ENCODE measurements at regions not wholly inside any gene's neighbourhood (a gene's known extent, or its start where the extent isn't known, plus 50 kb on each side); places are given as distances from the start of the nearest gene placed in this dataset.

- TF ChIP-seq EP300 (IDR thresholded peaks at IDR 0.05) (no peak), CTCF (IDR thresholded peaks at IDR 0.05) (no peak)
- peak; percentile 46 to 75 for DNase-seq
- no peaks in the 10 kb centered on the region for H3K9me3 ChIP-seq
- 55 to 72% (median 58%) methylated on average over 4 of the region's 4 CpGs for WGBS, 5 donors
- H3K27ac ChIP-seq: peak overlapping the region; percentile 55 to 86 (median 70)
- no peak overlapping the region for H3K4me3 ChIP-seq
- H3K36me3 ChIP-seq: no peaks in the 10 kb centered on the region
- H3K27me3 ChIP-seq: no peaks in the 10 kb centered on the region
- intact Hi-C loops (cut with DNase I; ENCODE audit: low total_unique reads): no loop called here
- peaks cover 0 to 20% (median 13%) of the 10 kb centered on the region in 4 donors for H3K4me1 ChIP-seq
Measured at GRCh38 chr5:67963789-67964519, 251.6 kb upstream of the PIK3R1 start.

- Histone ChIP-seq H3K4me3 (no peak overlapping the region), H3K27me3 (no peaks in the 10 kb centered on the region), H3K4me1 (peaks cover 0 to 23% (median 12%) of the 10 kb centered on the region in 4 donors), H3K9me3 (no peaks in the 10 kb centered on the region), H3K36me3 (no peaks in the 10 kb centered on the region), H3K27ac (no peak overlapping the region)
- no peak for TF ChIP-seq CTCF (IDR thresholded peaks at IDR 0.05)
- TF ChIP-seq POLR2A (IDR thresholded peaks at IDR 0.05): no peak
- no peak for TF ChIP-seq EP300 (IDR thresholded peaks at IDR 0.05)
- no peak for TF ChIP-seq POLR2AphosphoS5 (IDR thresholded peaks at IDR 0.05)
- intact Hi-C loops (cut with DNase I; ENCODE audit: low total_unique reads): no loop called here
- DNase-seq: no peak
- WGBS, 5 donors: 50 to 87% (median 58%) methylated on average over 2 of the region's 2 CpGs
Measured at GRCh38 chr5:67960939-67961338, 254.6 kb upstream of the PIK3R1 start.

GRCh38 chr5:67957374-67957773 is 258.2 kb upstream of the PIK3R1 start:
- H3K9me3 ChIP-seq: no peaks in the 10 kb centered on the region
- DNase-seq: peak in 1 of 2 donors; percentile 29
- no peak overlapping the region for H3K27ac ChIP-seq
- TF ChIP-seq POLR2A (IDR thresholded peaks at IDR 0.05) (no peak), POLR2AphosphoS5 (IDR thresholded peaks at IDR 0.05) (no peak), CTCF (IDR thresholded peaks at IDR 0.05) (no peak)
- H3K27me3 ChIP-seq: no peaks in the 10 kb centered on the region
- 27 to 74% (median 54%) methylated on average over 5 to 6 of the region's 6 CpGs for whole genome bisulfite sequencing, 5 donors
- intact Hi-C loops (cut with DNase I; ENCODE audit: low total_unique reads): no loop called here
- no peak overlapping the region for H3K4me3 ChIP-seq
- H3K36me3 ChIP-seq: no peaks in the 10 kb centered on the region
- peaks cover 0 to 3% (median 0%) of the 10 kb centered on the region in 4 donors for H3K4me1 ChIP-seq

GRCh38 chr5:67954351-67954750 is 261.2 kb upstream of the PIK3R1 start:
- intact Hi-C loops (cut with DNase I; ENCODE audit: low total_unique reads): no loop called here
- TF ChIP-seq POLR2AphosphoS5 (IDR thresholded peaks at IDR 0.05) (no peak), EP300 (IDR thresholded peaks at IDR 0.05) (no peak), POLR2A (IDR thresholded peaks at IDR 0.05) (no peak), CTCF (IDR thresholded peaks at IDR 0.05) (no peak)
- Histone ChIP-seq H3K36me3 (no peaks in the 10 kb centered on the region), H3K27ac (no peak overlapping the region), H3K27me3 (no peaks in the 10 kb centered on the region), H3K4me3 (no peak overlapping the region), H3K4me1 (peaks cover 0 to 3% (median 0%) of the 10 kb centered on the region in 4 donors), H3K9me3 (no peaks in the 10 kb centered on the region)
- DNase-seq: no peak
- WGBS, 5 donors: 70 to 81% (median 78%) methylated on average over 2 of the region's 2 CpGs

Measured in stomach (tissue), 8 donors.